GM12878 (cell line): ENCODE measurements at regions not wholly inside any gene's neighbourhood (a gene's known extent, or its start where the extent isn't known, plus 50 kb on each side); places are given as distances from the start of the nearest gene placed in this dataset.

ENCODE experiments used
- ATAC-seq: fragments of 200-7000 bp; cut with Tn5 transposase; 3 replicates; pipeline ENCODE4 v1.9.1; 2020; ENCODE audit warnings: mild to moderate bottlenecking, moderate library complexity
- BruUV-seq: library from RNA; stranded (reverse); fragments of 400-500 nt; replicated peaks from 2 replicates; lab custom pipeline; 2021; lab: Mats Ljungman, UMichigan
- CTCF ChIA-PET: fragments of 300-600 bp; sonication (Branson Sonifier 250); formaldehyde crosslinking; extraction: SDS; loops from one replicate; lab custom pipeline; 2021; ENCODE audit warnings: inconsistent platforms; lab: Yijun Ruan, JAX
- POLR2A ChIA-PET: fragments of 350-600 bp; formaldehyde crosslinking; extraction: SDS; loops from one replicate; lab custom pipeline; 2021; ENCODE audit warnings: inconsistent platforms; lab: Charles Lee
- RAD21 ChIA-PET: fragments of 300-600 bp; sonication (Branson Sonifier 250); formaldehyde crosslinking; loops from one replicate; lab custom pipeline; 2023; ENCODE audit warnings: antibody characterized with exemption; ENCODE audit not compliant: unreplicated experiment; lab: Charles Lee
- SMC1A ChIA-PET: fragments of 300-600 bp; sonication (Branson Sonifier 250); formaldehyde crosslinking; loops from one replicate; lab custom pipeline; 2023; ENCODE audit not compliant: unreplicated experiment, uncharacterized antibody; lab: Charles Lee
- DNase-seq: peaks from one replicate; pipeline ENCODE4 v3.0.0-alpha.2; 2011; ENCODE audit warnings: low read depth, low spot score
- FAIRE-seq: peaks from 3 replicates; lab custom pipeline; 2011; peaks lifted over from hg19 to GRCh38; lab: Jason Lieb, UNC
- H2AFZ ChIP-seq: 2 replicates; pipeline ENCODE4 v1.6.0; 2011; ENCODE audit warnings: low read depth, low read length, control low read depth; ENCODE audit not compliant: control insufficient read depth
- H3K27ac ChIP-seq: 2 replicates; pipeline ENCODE4 v1.5.1; 2011; ENCODE audit warnings: control low read depth; ENCODE audit not compliant: control insufficient read depth, insufficient read depth
- H3K27me3 ChIP-seq, 2 experiments: replicated peaks in 1 of 2; 2 replicates each; pipeline versions ENCODE4 v1.6.0 to v1.6.1; 2011; ENCODE audit warnings: low read length in 1 of 2; ENCODE audit not compliant: control insufficient read depth in 2 of 2, insufficient read depth in 2 of 2
- H3K36me3 ChIP-seq, 2 experiments: 2 replicates each; pipeline ENCODE4 v1.5.1; 2011; ENCODE audit warnings: low read length in 1 of 2; ENCODE audit not compliant: control insufficient read depth in 2 of 2, insufficient read depth in 2 of 2
- H3K4me1 ChIP-seq: 2 replicates; pipeline ENCODE4 v1.6.1; 2011; ENCODE audit warnings: mild to moderate bottlenecking, low read length, moderate library complexity, mixed read lengths; ENCODE audit not compliant: control insufficient read depth, insufficient read depth
- H3K4me2 ChIP-seq: 2 replicates; pipeline ENCODE4 v1.6.0; 2011; ENCODE audit warnings: control low read depth; ENCODE audit not compliant: control insufficient read depth, insufficient read depth
- H3K4me3 ChIP-seq: fragments of 200-600 bp; sonication (generic); 2 replicates; pipeline ENCODE4 v1.5.1; 2016
- H3K79me2 ChIP-seq: 2 replicates; pipeline ENCODE4 v1.6.0; 2011; ENCODE audit warnings: low read length; ENCODE audit not compliant: control insufficient read depth, insufficient read depth
- H3K9ac ChIP-seq: 2 replicates; pipeline ENCODE4 v1.8.0; 2011; ENCODE audit warnings: low read length, control low read depth, mixed read lengths; ENCODE audit not compliant: control insufficient read depth, insufficient read depth
- H3K9me3 ChIP-seq: replicated peaks from 3 replicates; pipeline ENCODE4 v1.5.1; 2011; ENCODE audit warnings: mild to moderate bottlenecking, low read length; ENCODE audit not compliant: control insufficient read depth, insufficient read depth
- H4K20me1 ChIP-seq: 2 replicates; pipeline ENCODE4 v1.6.0; 2011; ENCODE audit not compliant: control insufficient read depth, insufficient read depth
- CREM ChIP-seq: IDR thresholded peaks from 2 replicates; pipeline ENCODE4 v1.6.1; 2014; ENCODE audit warnings: antibody characterized with exemption, low read depth
- KDM1A ChIP-seq: fragments of 200-600 bp; sonication (generic); IDR thresholded peaks from 2 replicates; pipeline ENCODE4 v1.6.1; 2016; ENCODE audit warnings: borderline replicate concordance
- NFYA ChIP-seq: IDR thresholded peaks from 2 replicates; pipeline ENCODE4 v1.6.1; 2011; ENCODE audit warnings: low read depth, mild to moderate bottlenecking, low read length, improper control_type of control experiment, borderline replicate concordance
- RB1 ChIP-seq: fragments of 450-650 bp; formaldehyde crosslinking; IDR thresholded peaks from 2 replicates; pipeline ENCODE4 v1.6.1; 2017; ENCODE audit warnings: mild to moderate bottlenecking, borderline replicate concordance
- RELA ChIP-seq: fragments of 450-650 bp; IDR thresholded peaks from 2 replicates; pipeline ENCODE4 v1.8.0; 2014; ENCODE audit warnings: borderline replicate concordance; ENCODE audit not compliant: partially characterized antibody
- RFX5 ChIP-seq: IDR thresholded peaks from 2 replicates; pipeline ENCODE4 v1.6.1; 2011; ENCODE audit warnings: low read depth, low read length, improper control_type of control experiment
- SMAD5 ChIP-seq: IDR thresholded peaks from 2 replicates; pipeline ENCODE4 v1.6.1; 2016; ENCODE audit warnings: antibody characterized with exemption, low read depth
- SP1 ChIP-seq: IDR thresholded peaks from one replicate; pipeline ENCODE4 v1.6.1; 2011; ENCODE audit warnings: low read depth, low read length
- STAT3 ChIP-seq: IDR thresholded peaks from 2 replicates; pipeline ENCODE4 v1.6.1; 2011; ENCODE audit warnings: low read depth, low read length, improper control_type of control experiment
- TCF12 ChIP-seq: IDR thresholded peaks from 2 replicates; pipeline ENCODE4 v1.6.1; 2011; ENCODE audit warnings: low read depth, mild to moderate bottlenecking, low read length
- TCF7 ChIP-seq: IDR thresholded peaks from 2 replicates; pipeline ENCODE4 v1.6.1; 2014; ENCODE audit warnings: antibody characterized with exemption, borderline replicate concordance
- ZBED1 ChIP-seq: IDR thresholded peaks from 2 replicates; pipeline ENCODE4 v1.6.1; 2016; ENCODE audit warnings: borderline replicate concordance
- ZNF622 ChIP-seq: fragments of 450-650 bp; IDR thresholded peaks from 2 replicates; pipeline ENCODE4 v1.6.1; 2017; ENCODE audit warnings: mild to moderate bottlenecking, inconsistent platforms
- ZSCAN29 ChIP-seq: fragments of 450-650 bp; IDR thresholded peaks from 2 replicates; pipeline ENCODE4 v1.6.1; 2017; ENCODE audit warnings: mild to moderate bottlenecking, moderate library complexity
- WGBS: methylation state at CpG from one replicate; pipeline ENCODE4 v1.1.6; 2016; ENCODE audit warnings: low lambda C conversion rate; ENCODE audit not compliant: insufficient replicate concordance, insufficient coverage; ENCODE audit errors: missing lambda C conversion rate; 5-methylcytosine and 5-hydroxymethylcytosine counted together
- in situ Hi-C: fragments of 300-500 bp; cut with MboI; formaldehyde crosslinking; loops from 9 replicates; pipeline ENCODE4 v1.14.3; 2018; ENCODE audit warnings: mixed read lengths
- intact Hi-C: fragments of 100-400 bp; cut with micrococcal nuclease; formaldehyde crosslinking; loops from one replicate; pipeline ENCODE4 v1.14.2; 2022; ENCODE audit not compliant: unreplicated experiment
- TF ChIP-seq, protein P1 (sequence below): IDR thresholded peaks from 2 replicates; pipeline ENCODE4 v1.6.1; 2011; ENCODE audit warnings: low read depth, low read length, improper control_type of control experiment, borderline replicate concordance
- TF ChIP-seq, protein P2 (sequence below): fragments of 450-650 bp; formaldehyde crosslinking; IDR thresholded peaks from 2 replicates; pipeline ENCODE4 v1.4.0; 2022; ENCODE audit warnings: mild to moderate bottlenecking, moderate library complexity

GRCh38 chr14:80336608-80337106 lies 125.4 kb upstream of the DIO2 start:
- Histone ChIP-seq H3K36me3 (no peaks in the 10 kb centered on the region), H3K27me3 (no peaks in the 10 kb centered on the region), H3K79me2 (no peaks in the 10 kb centered on the region), H4K20me1 (no peaks in the 10 kb centered on the region), H3K9ac (no peak overlapping the region), H3K4me1 (no peaks in the 10 kb centered on the region), H3K9me3 (no peaks in the 10 kb centered on the region), H2AFZ (no peak overlapping the region), H3K4me2 (no peak overlapping the region), H3K27ac (no peak overlapping the region), H3K4me3 (no peak overlapping the region)
- FAIRE-seq (no peak), DNase-seq (no peak), ATAC-seq (no peak)
- ChIA-PET RAD21 (no interaction called here), POLR2A (no interaction called here), CTCF (no interaction called here), SMC1A (no interaction called here)
- TF ChIP-seq RFX5 (no peak), ZSCAN29 (no peak)
- TF ChIP-seq, protein P1, sequence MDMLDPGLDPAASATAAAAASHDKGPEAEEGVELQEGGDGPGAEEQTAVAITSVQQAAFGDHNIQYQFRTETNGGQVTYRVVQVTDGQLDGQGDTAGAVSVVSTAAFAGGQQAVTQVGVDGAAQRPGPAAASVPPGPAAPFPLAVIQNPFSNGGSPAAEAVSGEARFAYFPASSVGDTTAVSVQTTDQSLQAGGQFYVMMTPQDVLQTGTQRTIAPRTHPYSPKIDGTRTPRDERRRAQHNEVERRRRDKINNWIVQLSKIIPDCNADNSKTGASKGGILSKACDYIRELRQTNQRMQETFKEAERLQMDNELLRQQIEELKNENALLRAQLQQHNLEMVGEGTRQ: no peak
- WGBS: 30% methylated on average over 2 of the region's 2 CpGs
- in situ Hi-C loops (no loop called here), intact Hi-C loops (no loop called here)
- BruUV-seq: no TSS peak

DNA sequence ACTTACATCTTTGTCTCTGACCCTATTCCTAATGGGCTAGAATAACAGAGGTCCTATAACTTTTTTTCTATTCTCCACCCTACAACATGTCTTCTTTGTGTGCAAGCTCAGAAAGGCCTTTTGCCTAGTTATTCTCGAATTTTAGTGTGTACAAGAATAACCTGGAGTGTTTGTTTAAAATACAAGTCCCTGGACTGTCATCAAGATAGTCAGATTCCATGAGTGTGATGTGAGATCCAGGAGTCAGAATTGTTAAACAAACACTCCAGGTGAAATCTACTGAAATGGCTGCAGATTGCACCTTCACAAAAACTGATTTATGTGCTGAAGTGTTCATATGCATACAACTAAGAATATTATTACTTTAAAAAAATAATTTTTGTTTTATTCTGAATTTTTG lies 114.4 kb upstream of the DIO2 start:
- H3K4me2 ChIP-seq: no peak overlapping the region
- POLR2A ChIA-PET: no interaction called here
- FAIRE-seq (no peak), ATAC-seq (no peak), DNase-seq (no peak)
- no peak overlapping the region for H3K27ac ChIP-seq
- intact Hi-C loops (no loop called here), in situ Hi-C loops (no loop called here)
- WGBS: 0% methylated on average over 1 of the region's 1 CpG
- no peak overlapping the region for H2AFZ ChIP-seq
- no peaks in the 10 kb centered on the region for H3K27me3 ChIP-seq
- no peaks in the 10 kb centered on the region for H4K20me1 ChIP-seq
- CTCF ChIA-PET: no interaction called here
- H3K36me3 ChIP-seq: no peaks in the 10 kb centered on the region
- H3K79me2 ChIP-seq: no peaks in the 10 kb centered on the region
- RAD21 ChIA-PET: no interaction called here
- H3K4me3 ChIP-seq: no peak overlapping the region
- H3K9ac ChIP-seq: no peak overlapping the region
- no TSS peak for BruUV-seq
- H3K4me1 ChIP-seq: no peaks in the 10 kb centered on the region
- no peaks in the 10 kb centered on the region for H3K9me3 ChIP-seq
- SMC1A ChIA-PET: no interaction called here
- TF ChIP-seq CREM (no peak), TCF7 (no peak), SP1 (no peak), ZBED1 (no peak), RB1 (no peak), SMAD5 (no peak), KDM1A (no peak), TCF12 (no peak), STAT3 (no peak), ZNF622 (no peak), RELA (no peak), NFYA (no peak)
- TF ChIP-seq, protein P2, sequence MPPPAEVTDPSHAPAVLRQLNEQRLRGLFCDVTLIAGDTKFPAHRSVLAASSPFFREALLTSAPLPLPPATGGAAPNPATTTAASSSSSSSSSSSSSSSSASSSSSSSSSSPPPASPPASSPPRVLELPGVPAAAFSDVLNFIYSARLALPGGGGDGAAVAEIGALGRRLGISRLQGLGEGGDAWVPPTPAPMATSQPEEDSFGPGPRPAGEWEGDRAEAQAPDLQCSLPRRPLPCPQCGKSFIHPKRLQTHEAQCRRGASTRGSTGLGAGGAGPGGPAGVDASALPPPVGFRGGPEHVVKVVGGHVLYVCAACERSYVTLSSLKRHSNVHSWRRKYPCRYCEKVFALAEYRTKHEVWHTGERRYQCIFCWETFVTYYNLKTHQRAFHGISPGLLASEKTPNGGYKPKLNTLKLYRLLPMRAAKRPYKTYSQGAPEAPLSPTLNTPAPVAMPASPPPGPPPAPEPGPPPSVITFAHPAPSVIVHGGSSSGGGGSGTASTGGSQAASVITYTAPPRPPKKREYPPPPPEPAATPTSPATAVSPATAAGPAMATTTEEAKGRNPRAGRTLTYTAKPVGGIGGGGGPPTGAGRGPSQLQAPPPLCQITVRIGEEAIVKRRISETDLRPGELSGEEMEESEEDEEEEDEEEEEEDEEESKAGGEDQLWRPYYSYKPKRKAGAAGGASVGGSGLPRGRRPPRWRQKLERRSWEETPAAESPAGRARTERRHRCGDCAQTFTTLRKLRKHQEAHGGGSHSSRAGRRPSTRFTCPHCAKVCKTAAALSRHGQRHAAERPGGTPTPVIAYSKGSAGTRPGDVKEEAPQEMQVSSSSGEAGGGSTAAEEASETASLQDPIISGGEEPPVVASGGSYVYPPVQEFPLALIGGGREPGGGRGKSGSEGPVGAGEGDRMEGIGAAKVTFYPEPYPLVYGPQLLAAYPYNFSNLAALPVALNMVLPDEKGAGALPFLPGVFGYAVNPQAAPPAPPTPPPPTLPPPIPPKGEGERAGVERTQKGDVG (CRISPR knock-in tag): no peak
